Transverse colon (tissue), 4 donors: ENCODE measurements at regions not wholly inside any gene's neighbourhood (a gene's known extent, or its start where the extent isn't known, plus 50 kb on each side); places are given as distances from the start of the nearest gene placed in this dataset.

Source experiments
- POLR2A ChIP-seq: fragments of 450-650 bp; IDR thresholded peaks from one replicate; pipeline ENCODE4 v1.6.1; 2016; ENCODE audit warnings: antibody characterized with exemption, mild to moderate bottlenecking, moderate library complexity
- POLR2AphosphoS5 ChIP-seq, 3 donors: sonication (generic); formaldehyde crosslinking; IDR thresholded peaks; one replicate each; pipeline ENCODE4 v1.6.1; 2016; ENCODE audit warnings: antibody characterized with exemption in 3 of 3
- TF ChIP-seq, protein P1 (sequence below), 5 experiments: fragments of 200-600 bp in 3 of 5; fragments of 450-650 bp in 2 of 5; sonication (generic) in 3 of 5; IDR thresholded peaks; 1 replicate in 2 of 5; 2 replicates in 3 of 5; pipeline ENCODE4 v1.5.1; 2016 to 2017; ENCODE audit warnings: antibody characterized with exemption in 5 of 5, inconsistent platforms in 3 of 5, mild to moderate bottlenecking in 2 of 5, moderate library complexity in 1 of 5

DNA sequence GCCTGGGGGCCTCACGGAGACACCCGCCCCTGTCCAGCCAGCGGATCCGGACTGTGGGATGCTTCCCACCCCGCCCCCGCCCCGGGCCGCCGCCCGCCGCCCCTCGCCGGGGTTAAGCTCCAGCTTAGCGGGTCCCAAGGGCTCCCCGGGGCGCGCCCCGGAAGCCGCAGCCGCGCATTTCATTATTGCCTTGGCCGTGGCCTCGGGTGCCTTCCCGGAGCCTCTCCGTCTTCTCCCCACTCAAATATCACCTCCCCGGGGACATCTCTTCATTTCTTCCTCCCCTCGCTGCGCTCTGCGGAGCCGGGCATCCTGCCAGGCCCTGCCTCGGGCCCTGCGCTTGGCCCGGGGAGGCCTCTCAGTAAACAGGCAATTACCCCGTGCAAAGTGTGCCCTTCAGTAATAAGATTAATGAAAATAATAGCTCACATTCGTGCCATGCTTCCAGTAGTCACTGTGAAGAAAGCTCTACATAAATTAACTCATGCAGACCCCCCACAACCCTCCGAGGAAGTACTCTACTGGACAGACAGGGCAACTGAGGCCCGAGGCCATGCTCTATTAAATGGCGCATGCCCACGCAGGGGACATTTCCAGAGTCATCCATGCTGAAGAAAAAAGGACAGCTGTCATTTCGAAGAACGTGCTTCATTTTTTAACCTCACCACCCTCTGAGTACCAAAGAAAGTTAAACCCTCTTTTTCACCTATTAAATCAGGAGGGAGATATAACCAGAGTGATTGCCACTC lies 49.9 kb upstream of the LAPTM5 start:
- TF ChIP-seq, protein P1, sequence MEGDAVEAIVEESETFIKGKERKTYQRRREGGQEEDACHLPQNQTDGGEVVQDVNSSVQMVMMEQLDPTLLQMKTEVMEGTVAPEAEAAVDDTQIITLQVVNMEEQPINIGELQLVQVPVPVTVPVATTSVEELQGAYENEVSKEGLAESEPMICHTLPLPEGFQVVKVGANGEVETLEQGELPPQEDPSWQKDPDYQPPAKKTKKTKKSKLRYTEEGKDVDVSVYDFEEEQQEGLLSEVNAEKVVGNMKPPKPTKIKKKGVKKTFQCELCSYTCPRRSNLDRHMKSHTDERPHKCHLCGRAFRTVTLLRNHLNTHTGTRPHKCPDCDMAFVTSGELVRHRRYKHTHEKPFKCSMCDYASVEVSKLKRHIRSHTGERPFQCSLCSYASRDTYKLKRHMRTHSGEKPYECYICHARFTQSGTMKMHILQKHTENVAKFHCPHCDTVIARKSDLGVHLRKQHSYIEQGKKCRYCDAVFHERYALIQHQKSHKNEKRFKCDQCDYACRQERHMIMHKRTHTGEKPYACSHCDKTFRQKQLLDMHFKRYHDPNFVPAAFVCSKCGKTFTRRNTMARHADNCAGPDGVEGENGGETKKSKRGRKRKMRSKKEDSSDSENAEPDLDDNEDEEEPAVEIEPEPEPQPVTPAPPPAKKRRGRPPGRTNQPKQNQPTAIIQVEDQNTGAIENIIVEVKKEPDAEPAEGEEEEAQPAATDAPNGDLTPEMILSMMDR (IDR thresholded peaks at IDR 0.05): no peak
- TF ChIP-seq POLR2A: no peak
- TF ChIP-seq POLR2AphosphoS5 (IDR thresholded peaks at IDR 0.05): no peak
